B cell (primary cell): ENCODE measurements at regions not wholly inside any gene's neighbourhood (a gene's known extent, or its start where the extent isn't known, plus 50 kb on each side); places are given as distances from the start of the nearest gene placed in this dataset.

Experiments
- ATAC-seq: fragments of 200-7000 bp; cut with Tn5 transposase; one replicate; pipeline ENCODE4 v1.10.0; 2021; ENCODE audit warnings: low read depth, mild to moderate bottlenecking, moderate number of reproducible peaks, moderate library complexity
- CTCF ChIA-PET: fragments of 350-600 bp; sonication (Branson Sonifier 250); formaldehyde crosslinking; loops from one replicate; lab custom pipeline; 2021; ENCODE audit warnings: antibody characterized with exemption, inconsistent platforms; lab: Charles Lee
- POLR2A ChIA-PET: fragments of 350-600 bp; sonication (Branson Sonifier 250); formaldehyde crosslinking; loops from one replicate; lab custom pipeline; 2021; ENCODE audit warnings: antibody characterized with exemption; lab: Charles Lee
- DNase-seq: peaks from one replicate; pipeline ENCODE4 v3.0.0; 2013
- H2AFZ ChIP-seq: 2 replicates; pipeline ENCODE4 v1.6.1; 2012; ENCODE audit warnings: mild to moderate bottlenecking, low read depth, low read length; ENCODE audit not compliant: insufficient read depth, poor library complexity, severe bottlenecking
- H3K27ac ChIP-seq, 2 donors: 1 replicate in 1 of 2; 2 replicates in 1 of 2; pipeline ENCODE4 v1.5.1; 2012 to 2013; ENCODE audit warnings: low read length in 2 of 2, mild to moderate bottlenecking in 2 of 2, moderate library complexity in 1 of 2
- H3K27me3 ChIP-seq, 4 experiments: fragments of 200-600 bp in 1 of 4; sonication (generic) in 1 of 4; replicated peaks in 1 of 4; 1 replicate in 2 of 4; 2 replicates in 2 of 4; pipeline versions ENCODE4 v1.6.1 to v1.7.0; 2013 to 2016; ENCODE audit warnings: low read length in 3 of 4, mild to moderate bottlenecking in 2 of 4, mixed read lengths in 1 of 4, moderate library complexity in 1 of 4; ENCODE audit not compliant: insufficient read depth in 4 of 4, control insufficient read depth in 3 of 4; ENCODE audit errors: control extremely low read depth in 1 of 4
- H3K36me3 ChIP-seq, 2 experiments: replicated peaks in 1 of 2; 1 replicate in 1 of 2; 2 replicates in 1 of 2; pipeline versions ENCODE4 v1.6.1 to v1.7.1; 2013; ENCODE audit warnings: low read length in 1 of 2; ENCODE audit not compliant: insufficient read depth in 2 of 2, control insufficient read depth in 1 of 2; ENCODE audit errors: control extremely low read depth in 1 of 2, extremely low read depth in 1 of 2
- H3K4me1 ChIP-seq, 2 donors: fragments of 200-600 bp in 1 of 2; sonication (generic) in 1 of 2; 1 replicate in 1 of 2; 2 replicates in 1 of 2; pipeline versions ENCODE4 v1.5.1 to v1.6.1; 2013 to 2017; ENCODE audit warnings: low read length in 2 of 2; ENCODE audit not compliant: control insufficient read depth in 2 of 2, insufficient read depth in 2 of 2
- H3K4me2 ChIP-seq: replicated peaks from 2 replicates; pipeline ENCODE3; 2012; ENCODE audit warnings: mild to moderate bottlenecking, low read depth, low read length; ENCODE audit not compliant: poor library complexity, severe bottlenecking
- H3K4me3 ChIP-seq, 5 experiments: fragments of 200-600 bp in 1 of 5; sonication (generic) in 1 of 5; 1 replicate in 3 of 5; 2 replicates in 2 of 5; pipeline versions ENCODE4 v1.5.1 to v1.7.0; 2011 to 2016; ENCODE audit warnings: low read length in 4 of 5, mild to moderate bottlenecking in 4 of 5, low read depth in 2 of 5, control low read depth in 1 of 5, moderate library complexity in 1 of 5; ENCODE audit not compliant: insufficient read depth in 1 of 5; ENCODE audit errors: control extremely low read depth in 1 of 5, extremely low read depth in 1 of 5
- H3K79me2 ChIP-seq: fragments of 200-600 bp; sonication (generic); one replicate; pipeline ENCODE4 v1.6.0; 2016; ENCODE audit warnings: low read length; ENCODE audit not compliant: control insufficient read depth, insufficient read depth
- H3K9ac ChIP-seq: fragments of 200-600 bp; sonication (generic); 2 replicates; pipeline ENCODE4 v1.6.1; 2017; ENCODE audit warnings: mild to moderate bottlenecking, low read length, moderate library complexity
- H3K9me3 ChIP-seq, 3 donors: one replicate each; pipeline versions ENCODE4 v1.6.1 to v1.7.1; 2013; ENCODE audit warnings: low read length in 2 of 3; ENCODE audit not compliant: control insufficient read depth in 2 of 3, insufficient read depth in 1 of 3; ENCODE audit errors: control extremely low read depth in 1 of 3
- H4K20me1 ChIP-seq: 2 replicates; pipeline ENCODE4 v1.6.0; 2012; ENCODE audit warnings: mild to moderate bottlenecking, low read length; ENCODE audit not compliant: insufficient read depth, control insufficient read depth, poor library complexity, severe bottlenecking
- H3K27ac Mint-ChIP-seq: one replicate; pipeline ENCODE4 v1.8.0; 2021; ENCODE audit warnings: mixed read lengths
- H3K27me3 Mint-ChIP-seq: one replicate; pipeline ENCODE4 v1.8.0; 2021; ENCODE audit warnings: mixed read lengths
- H3K4me1 Mint-ChIP-seq: one replicate; pipeline ENCODE4 v1.8.0; 2021; ENCODE audit warnings: mixed read lengths
- H3K4me3 Mint-ChIP-seq: one replicate; pipeline ENCODE4 v1.8.0; 2021; ENCODE audit warnings: mixed read lengths
- H3K9me3 Mint-ChIP-seq: one replicate; pipeline ENCODE4 v1.8.0; 2022; ENCODE audit warnings: mixed read lengths; ENCODE audit not compliant: insufficient read depth
- CTCF ChIP-seq: fragments of 200-600 bp; IDR thresholded peaks from one replicate; pipeline ENCODE4 v1.8.0; 2022; ENCODE audit warnings: antibody characterized with exemption, mild to moderate bottlenecking
- EZH2 ChIP-seq: IDR thresholded peaks from 2 replicates; pipeline ENCODE4 v1.6.1; 2012; ENCODE audit warnings: borderline replicate concordance, low read depth, mild to moderate bottlenecking, moderate library complexity, low read length; ENCODE audit not compliant: insufficient read depth, poor library complexity, severe bottlenecking
- WGBS: methylation state at CpG from one replicate; pipeline ENCODE4 v1.1.5; 2013; ENCODE audit warnings: missing lambda C conversion rate; ENCODE audit not compliant: insufficient coverage; 5-methylcytosine and 5-hydroxymethylcytosine counted together
- intact Hi-C: fragments of 100-400 bp; cut with micrococcal nuclease; formaldehyde crosslinking; loops from one replicate; pipeline ENCODE4 v1.10.0; 2022

- Histone ChIP-seq H3K79me2 (no peaks in the 10 kb centered on the region), H3K27me3 (no peaks in the 10 kb centered on the region), H3K4me1 (no peaks in the 10 kb centered on the region), H3K9ac (no peak overlapping the region), H2AFZ (no peak overlapping the region), H3K9me3 (no peaks in the 10 kb centered on the region), H3K36me3 (no peaks in the 10 kb centered on the region), H3K4me2 (no peak overlapping the region), H3K4me3 (no peak overlapping the region), H4K20me1 (no peaks in the 10 kb centered on the region), H3K27ac (no peak overlapping the region)
- CTCF ChIA-PET = no interaction called here
- POLR2A ChIA-PET = no interaction called here
- no peaks in the 10 kb centered on the region for H3K4me1 Mint-ChIP-seq
- intact Hi-C loops = no loop called here
- no peak for ATAC-seq
- no peak for DNase-seq
- no peak overlapping the region for H3K27ac Mint-ChIP-seq
- H3K4me3 Mint-ChIP-seq = no peak overlapping the region
- no CpG with 5 or more reads among the region's 2 CpGs for WGBS
- H3K9me3 Mint-ChIP-seq = no peaks in the 10 kb centered on the region
- TF ChIP-seq CTCF = no peak
- no peak for TF ChIP-seq EZH2
- H3K27me3 Mint-ChIP-seq = no peaks in the 10 kb centered on the region
Observed at GRCh38 chr4:24070117-24070516, 180.3 kb upstream of the PPARGC1A start.

GRCh38 chr4:24067367-24068193 is 177.7 kb upstream of the PPARGC1A start:
- H3K27ac ChIP-seq = no peak overlapping the region

More at GRCh38 chr4:24067367-24068193, 177.7 kb upstream of the PPARGC1A start:
- POLR2A ChIA-PET = no interaction called here
- H3K27me3 Mint-ChIP-seq = no peaks in the 10 kb centered on the region
- H3K79me2 ChIP-seq = no peaks in the 10 kb centered on the region
- no peaks in the 10 kb centered on the region for H3K4me1 Mint-ChIP-seq
- no peak for DNase-seq
- intact Hi-C loops = no loop called here
- H3K9ac ChIP-seq = no peak overlapping the region
- H3K4me1 ChIP-seq = no peaks in the 10 kb centered on the region
- H3K27ac Mint-ChIP-seq = no peak overlapping the region
- no peaks in the 10 kb centered on the region for H3K27me3 ChIP-seq
- CTCF ChIA-PET = no interaction called here
- H3K9me3 Mint-ChIP-seq = no peaks in the 10 kb centered on the region
- H3K4me3 ChIP-seq = no peak overlapping the region
- H3K9me3 ChIP-seq = no peaks in the 10 kb centered on the region
- no peak for ATAC-seq
- 87% methylated on average over 11 of the region's 13 CpGs for WGBS
- no peak overlapping the region for H2AFZ ChIP-seq
- H3K36me3 ChIP-seq = no peaks in the 10 kb centered on the region
- H4K20me1 ChIP-seq = no peaks in the 10 kb centered on the region
- no peak overlapping the region for H3K4me3 Mint-ChIP-seq
- H3K4me2 ChIP-seq = no peak overlapping the region
- no peak for TF ChIP-seq EZH2
- TF ChIP-seq CTCF = no peak
